ENCODE measurements at regions not wholly inside any gene's neighbourhood (a gene's known extent, or its start where the extent isn't known, plus 50 kb on each side); places are given as distances from the start of the nearest gene placed in this dataset.
A peak's percentile ranks its signal among the peaks of the same experiment; 100 is the strongest.

DNA sequence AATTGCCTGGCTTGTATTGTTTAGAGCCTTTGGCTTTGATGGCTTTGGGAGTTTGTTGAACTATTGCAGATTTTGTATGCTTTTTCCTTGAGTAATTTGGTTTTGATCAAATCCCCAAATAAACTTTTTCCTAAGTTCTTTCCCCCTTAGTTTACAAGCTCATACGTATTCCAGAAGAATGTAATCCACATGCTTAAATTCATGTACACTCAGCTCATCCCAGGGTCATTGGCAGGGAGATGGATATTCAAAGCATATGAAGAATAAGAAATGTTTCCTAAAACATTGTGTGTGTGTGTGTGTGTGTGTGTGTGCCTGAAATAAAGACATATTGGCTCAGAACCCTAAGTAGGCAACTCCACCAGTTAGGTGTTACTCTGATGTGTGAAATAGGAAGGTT, 89.4 kb downstream of the TMEM30B start:
- DNase-seq = no peak

- no peak for DNase-seq
These were observed 90.8 kb downstream of the TMEM30B start for GRCh38 chr14:61190341-61190740.

DNA sequence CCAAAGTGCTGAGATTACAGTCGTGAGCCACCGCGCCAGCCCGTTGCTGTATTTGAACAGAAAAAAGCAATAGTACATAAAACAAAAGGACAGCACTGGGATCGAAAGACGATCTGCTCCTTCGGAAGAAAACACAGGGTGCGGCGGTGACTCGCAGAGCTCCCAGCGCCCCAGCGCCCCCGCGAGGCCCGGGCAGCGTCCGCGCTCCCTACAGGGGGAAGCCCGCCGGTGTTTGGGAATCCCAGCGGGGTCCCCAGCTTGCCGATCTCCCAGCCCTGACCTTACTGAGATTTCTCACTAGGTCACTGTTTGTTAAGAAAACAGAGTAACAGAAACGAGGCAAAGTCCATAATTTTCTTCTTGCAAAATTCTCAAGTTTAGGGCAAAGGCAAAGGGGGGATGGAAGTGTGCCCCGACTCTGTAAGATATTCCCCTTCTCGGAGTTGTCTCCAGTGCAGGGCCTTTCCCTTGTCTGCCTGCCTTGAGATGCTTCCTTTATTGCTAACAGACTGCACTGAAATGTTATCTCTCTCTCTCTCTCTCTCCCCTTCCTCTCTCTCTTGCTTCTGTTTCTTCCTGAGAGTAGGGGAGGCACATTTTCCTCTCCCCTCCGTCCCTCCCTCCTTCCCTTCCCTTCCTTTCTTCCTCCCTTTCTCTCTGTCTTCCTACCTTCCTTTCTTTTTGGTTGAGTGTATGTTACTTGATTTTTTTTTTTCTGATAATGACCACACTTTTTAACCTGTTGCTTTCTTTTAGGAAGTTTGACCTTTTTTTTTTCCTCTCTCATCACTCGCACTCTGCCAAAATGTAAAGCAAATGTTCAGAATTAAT, 91.9 kb downstream of the TMEM30B start:
- DNase-seq = peak in 2 of 6 experiments; percentile 1 to 3

DNA sequence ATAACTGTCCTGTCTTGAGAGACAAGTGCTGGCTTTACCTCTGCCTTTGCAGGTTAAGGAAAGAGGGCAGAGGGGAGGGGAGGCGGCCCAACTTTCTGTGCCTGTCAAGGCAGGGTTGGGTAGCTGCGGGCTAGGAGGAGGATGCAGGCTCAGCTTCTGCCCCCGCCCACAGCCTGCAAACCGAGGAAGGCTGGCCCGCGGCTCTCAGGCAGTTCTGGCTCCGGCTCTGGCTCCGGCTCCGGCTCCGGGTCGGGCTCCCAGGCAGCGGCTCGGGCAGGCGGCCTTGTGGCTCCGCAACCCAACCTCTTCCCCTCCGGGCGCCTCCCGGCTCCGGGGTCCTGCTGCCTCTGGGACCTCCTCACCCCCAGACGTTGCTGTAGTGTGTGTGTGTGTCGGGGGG, 92.9 kb downstream of the TMEM30B start:
- DNase-seq = no peak

GRCh38 chr14:61187196-61187905, 93.8 kb downstream of the TMEM30B start:
- DNase-seq = no peak

DNA sequence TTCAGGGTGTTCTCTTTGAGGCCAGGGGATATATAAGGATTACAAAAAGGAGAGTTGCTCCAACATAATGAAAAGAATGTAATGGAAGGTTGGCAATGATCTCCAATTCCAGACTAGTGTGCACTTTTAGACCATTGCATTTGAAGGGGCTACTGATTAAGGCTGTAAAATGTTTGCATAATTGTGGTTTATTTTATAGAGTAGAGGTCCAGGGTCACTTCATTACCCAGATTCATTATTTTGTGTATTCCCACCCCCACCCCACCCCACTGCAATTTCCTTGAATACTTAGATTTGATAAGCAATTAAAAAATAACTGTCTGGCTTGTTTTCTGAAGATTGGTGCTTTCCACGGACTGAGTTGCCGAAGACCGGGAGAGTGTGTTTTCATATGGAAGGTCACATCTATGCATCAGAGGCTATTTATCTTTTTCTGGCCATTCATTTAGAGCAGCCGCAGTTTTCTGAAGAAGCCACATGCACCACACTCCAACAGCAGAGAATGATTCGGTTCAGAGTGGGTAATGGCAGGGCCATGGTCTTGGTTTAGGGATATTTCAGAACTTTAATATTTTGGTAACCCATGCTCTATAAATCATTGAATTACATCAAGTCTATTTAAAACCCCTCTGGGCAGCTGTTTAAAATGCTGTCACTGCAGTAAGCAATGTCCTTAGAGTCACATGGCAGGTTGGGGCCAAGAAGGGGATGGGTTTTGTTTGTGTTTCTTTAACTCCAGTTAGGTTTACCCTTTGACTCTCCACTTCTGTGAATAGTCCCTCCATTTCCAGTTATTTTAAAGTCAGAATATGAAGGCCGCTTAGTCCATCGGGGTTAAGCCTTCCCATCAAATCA, 94.6 kb downstream of the TMEM30B start:
- no peak for DNase-seq

DNA sequence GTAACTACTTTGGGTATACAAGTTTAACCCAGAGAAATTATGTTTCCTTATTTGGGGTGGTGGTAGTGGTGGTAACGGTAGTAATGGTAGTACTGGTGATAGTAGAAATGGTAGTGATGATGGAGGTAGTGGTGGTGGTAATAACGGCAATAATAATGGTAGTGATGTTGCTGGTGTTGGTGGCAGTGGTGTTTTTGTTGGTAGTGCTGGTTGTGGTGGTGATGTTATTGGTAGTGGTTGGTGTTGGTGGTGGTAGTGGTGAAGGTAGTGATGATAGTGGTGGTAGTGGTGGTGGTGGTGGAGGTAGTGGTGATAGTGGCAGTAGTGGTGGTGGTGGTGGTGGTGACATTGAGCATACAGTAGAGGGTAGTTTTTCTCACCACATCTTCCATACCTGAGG, 95.6 kb downstream of the TMEM30B start:
- no peak for DNase-seq

- no peak for DNase-seq
These were observed 97.0 kb downstream of the TMEM30B start for GRCh38 chr14:61184112-61184511.

- no peak for DNase-seq
These were observed 97.8 kb downstream of the TMEM30B start for GRCh38 chr14:61183196-61183885.

- no peak for DNase-seq
These were observed 101.2 kb downstream of the TMEM30B start for GRCh38 chr14:61179796-61180398.

- no peak for DNase-seq
These were observed 102.0 kb downstream of the TMEM30B start for GRCh38 chr14:61179061-61179690.

DNA sequence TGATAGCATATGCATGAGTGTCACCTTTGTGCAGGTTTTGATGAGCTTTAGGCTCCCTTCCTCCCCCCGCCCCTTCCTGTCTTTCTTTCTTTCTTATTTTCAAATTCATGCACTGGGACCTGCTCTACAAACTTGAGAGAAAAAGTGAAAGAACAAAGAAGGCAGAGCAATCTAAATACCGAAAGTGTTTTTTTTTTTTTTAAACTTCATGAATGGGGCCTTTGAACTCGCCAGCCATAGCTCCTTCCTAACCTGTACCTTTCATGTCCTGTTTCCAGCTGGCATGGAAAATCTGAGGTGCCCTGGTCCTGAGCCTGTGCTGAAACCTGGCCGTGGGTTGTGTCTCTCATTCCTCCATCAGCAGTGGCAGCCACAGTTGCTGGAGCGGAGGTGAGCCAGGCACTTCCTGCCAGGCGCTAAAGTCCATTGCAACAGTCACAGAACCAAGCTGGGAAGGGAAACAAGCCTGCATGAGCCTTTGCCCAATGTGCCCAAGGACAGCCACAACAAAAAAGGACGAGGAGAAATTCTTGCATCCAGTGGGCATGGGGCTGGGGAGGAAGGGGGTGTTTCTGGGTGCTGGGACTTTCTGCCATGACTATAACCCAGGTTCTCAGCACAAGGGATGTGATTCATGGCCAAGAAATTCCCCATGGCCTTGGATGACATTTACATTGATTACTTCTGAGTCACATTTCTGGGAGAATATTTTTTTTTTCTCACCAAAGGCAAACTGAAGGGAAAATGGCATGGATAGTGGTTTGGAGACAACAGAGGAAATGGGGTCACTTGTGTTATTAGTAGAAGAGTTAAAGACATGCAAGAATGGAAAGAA, 102.7 kb downstream of the TMEM30B start:
- DNase-seq = peak in 1 of 6 experiments; percentile 5

DNA sequence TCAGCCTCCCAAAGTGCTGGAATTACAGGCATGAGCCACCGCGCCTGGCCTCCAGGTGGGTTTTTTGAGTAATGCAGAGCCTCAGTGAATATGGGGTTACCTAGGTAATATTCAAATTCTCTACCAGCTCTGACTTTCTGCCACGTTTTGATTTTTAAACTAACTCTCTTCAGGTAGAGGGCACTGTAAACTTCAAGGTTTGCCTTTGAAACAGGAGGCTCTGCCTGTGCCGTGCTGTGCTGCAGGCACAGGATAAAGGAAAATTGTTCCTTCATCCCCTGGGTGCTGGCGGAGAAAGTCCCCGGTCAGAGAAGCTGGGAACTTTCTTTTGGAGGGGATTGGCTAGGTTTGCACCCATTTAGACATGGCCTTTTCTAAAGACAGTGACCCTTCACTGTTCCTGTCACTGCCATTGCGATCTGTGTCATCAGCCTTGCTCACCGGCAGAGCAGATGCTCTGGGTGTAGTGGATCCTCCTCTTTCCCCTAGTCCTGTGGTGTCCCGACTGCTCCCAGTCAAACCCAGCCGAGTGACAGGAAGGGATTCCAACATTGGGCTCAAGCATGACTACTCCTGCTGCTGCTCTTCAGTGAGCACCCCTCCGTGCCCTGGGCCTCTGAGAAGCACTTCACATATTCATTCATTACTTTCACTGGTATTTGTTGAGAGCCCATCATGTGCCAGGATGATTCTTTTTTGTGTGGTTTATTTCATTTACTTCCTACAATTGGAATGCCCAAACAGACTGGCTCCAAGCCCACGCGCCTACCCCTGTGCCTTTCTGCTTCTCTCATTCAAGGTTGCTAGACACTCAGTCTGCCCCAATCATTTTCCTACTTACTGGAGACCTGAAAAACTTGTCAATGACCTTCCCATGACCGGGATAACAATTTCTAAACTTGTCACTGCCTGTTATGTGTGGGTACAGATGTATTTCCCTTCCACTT, 103.6 kb downstream of the TMEM30B start:
- DNase-seq = no peak

DNA sequence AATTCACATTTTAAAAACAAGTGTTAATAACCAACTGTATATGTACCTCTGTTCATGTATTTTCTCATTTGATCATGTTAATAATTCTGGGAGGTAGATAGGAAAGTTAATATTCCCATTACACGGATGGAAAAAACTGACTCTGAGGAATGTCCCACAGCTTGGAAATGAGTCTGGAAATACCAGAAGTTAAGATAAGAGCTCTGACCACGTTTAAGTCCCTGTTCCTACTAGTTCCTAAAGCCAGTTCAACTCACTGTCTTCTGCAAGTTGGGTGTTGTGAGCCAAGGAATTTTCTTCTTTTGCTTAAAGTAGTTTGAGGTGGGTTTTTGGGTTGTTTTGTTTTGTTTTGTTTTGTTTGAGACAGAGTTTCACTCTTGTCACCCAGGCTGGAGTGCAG, 104.5 kb downstream of the TMEM30B start:
- no peak for DNase-seq

DNA sequence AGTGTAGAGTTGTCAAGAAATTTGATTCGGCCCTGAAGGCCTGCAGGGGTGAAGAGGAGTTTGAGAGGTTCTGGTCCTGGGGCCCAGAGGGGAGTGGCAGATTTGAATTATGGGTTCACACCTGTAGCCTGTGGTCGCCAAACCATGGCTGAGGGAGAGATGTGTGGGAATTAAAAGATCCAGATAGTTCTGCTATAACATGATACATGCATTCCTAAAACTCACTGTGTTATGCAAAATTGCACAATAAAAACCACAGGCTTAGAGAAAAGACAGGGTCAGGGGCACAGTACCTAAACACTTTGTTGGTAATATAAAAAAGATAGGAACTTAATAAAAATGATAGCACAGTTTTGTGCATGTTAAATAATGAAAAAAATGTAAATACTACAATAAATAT, 106.2 kb downstream of the TMEM30B start:
- no peak for DNase-seq

GRCh38 chr14:61174441-61174891, 106.7 kb downstream of the TMEM30B start:
- DNase-seq = no peak

- DNase-seq = no peak
These were observed 109.4 kb downstream of the TMEM30B start for GRCh38 chr14:61171727-61172126.

DNA sequence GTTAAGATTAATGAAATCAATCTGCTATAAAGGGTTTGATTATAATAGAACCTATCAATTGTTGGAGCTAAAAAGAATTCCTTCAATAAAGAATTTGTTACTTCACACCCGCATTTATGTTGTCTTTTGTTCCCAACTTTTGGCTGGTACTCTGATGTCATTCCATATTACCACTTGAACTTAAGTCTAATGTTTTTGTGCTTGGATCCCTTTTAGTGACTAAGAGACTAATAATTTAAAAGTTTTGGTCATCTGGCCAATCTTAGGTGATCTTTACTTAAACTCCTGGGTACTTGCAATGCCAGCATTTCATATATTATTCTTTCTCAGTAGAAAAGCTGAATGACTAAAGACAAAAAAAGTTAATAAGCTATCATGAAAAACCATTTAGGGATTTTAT, 113.0 kb downstream of the TMEM30B start:
- DNase-seq = no peak

GRCh38 chr14:61167642-61168041, 113.5 kb downstream of the TMEM30B start:
- DNase-seq = no peak

GRCh38 chr14:61160798-61161197, 120.3 kb downstream of the TMEM30B start:
- no peak for DNase-seq

All from stimulated activated naive CD4-positive, alpha-beta T cell (primary cell).